ENCODE measurements at regions not wholly inside any gene's neighbourhood (a gene's known extent, or its start where the extent isn't known, plus 50 kb on each side); places are given as distances from the start of the nearest gene placed in this dataset.

DNA sequence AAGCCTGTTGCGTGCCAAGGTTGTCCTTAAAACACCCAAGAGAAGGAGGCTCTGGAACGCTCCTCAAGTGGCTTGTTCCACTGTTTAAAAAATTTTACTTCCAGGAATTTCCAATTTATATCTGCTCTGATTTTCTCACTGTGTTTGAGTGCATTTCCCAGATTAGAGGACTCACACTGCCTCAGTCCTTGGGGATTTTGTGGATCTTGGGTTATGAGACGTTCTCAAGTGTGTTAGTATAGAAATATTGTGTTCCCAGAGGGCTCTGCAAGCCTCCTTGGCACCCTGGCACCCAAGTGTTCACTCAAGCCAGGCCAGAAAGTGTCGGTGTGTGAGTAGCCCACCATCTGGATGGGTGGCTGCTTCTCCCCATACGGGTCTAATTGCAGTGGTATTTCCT is 192.2 kb downstream of the SNX10 start:
- ATAC-seq (no peak), DNase-seq (no peak)
- TF ChIP-seq, protein P1, sequence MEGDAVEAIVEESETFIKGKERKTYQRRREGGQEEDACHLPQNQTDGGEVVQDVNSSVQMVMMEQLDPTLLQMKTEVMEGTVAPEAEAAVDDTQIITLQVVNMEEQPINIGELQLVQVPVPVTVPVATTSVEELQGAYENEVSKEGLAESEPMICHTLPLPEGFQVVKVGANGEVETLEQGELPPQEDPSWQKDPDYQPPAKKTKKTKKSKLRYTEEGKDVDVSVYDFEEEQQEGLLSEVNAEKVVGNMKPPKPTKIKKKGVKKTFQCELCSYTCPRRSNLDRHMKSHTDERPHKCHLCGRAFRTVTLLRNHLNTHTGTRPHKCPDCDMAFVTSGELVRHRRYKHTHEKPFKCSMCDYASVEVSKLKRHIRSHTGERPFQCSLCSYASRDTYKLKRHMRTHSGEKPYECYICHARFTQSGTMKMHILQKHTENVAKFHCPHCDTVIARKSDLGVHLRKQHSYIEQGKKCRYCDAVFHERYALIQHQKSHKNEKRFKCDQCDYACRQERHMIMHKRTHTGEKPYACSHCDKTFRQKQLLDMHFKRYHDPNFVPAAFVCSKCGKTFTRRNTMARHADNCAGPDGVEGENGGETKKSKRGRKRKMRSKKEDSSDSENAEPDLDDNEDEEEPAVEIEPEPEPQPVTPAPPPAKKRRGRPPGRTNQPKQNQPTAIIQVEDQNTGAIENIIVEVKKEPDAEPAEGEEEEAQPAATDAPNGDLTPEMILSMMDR (IDR thresholded peaks at IDR 0.05) = no peak
- H3K4me3 ChIP-seq = no peak overlapping the region
- H3K36me3 ChIP-seq (ENCODE audit: low read depth) = no peaks in the 10 kb centered on the region
- no peaks in the 10 kb centered on the region for H3K9me3 ChIP-seq
- no peaks in the 10 kb centered on the region for H3K4me1 ChIP-seq (ENCODE audit: low read depth)
- intact Hi-C loops (cut with DNase I, micrococcal nuclease) = no loop called here

DNA sequence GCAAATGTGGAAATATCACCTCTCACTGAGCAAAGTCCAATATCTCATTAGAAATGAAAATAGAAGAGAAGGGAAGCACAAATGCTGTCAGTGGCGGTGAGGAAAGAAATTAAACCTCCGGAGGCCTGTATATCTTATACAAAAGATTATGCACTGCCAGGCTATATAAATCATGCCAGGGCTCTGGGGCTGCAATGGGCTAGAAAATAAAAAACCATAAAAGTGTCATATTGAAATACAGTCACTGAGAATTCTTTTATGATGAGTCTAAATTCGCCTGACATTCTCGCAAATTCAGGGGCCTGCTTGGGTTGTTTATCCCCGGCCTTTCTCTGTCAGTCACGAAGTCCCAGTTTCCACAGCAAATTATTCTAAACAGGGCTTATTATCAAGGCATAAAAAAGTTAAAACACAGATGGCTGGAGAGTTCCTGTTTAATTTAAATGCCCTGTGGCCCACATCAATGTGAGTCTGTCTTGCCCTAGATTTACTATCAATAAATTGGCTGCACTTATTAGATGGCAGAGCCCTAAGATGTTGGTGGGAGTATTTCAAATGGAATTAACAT is 193.8 kb downstream of the SNX10 start:
- Histone ChIP-seq H3K4me3 (no peak overlapping the region), H3K36me3 (ENCODE audit: low read depth) (no peaks in the 10 kb centered on the region), H3K9me3 (no peaks in the 10 kb centered on the region), H3K4me1 (ENCODE audit: low read depth) (no peaks in the 10 kb centered on the region)
- TF ChIP-seq, protein P1 (IDR thresholded peaks at IDR 0.05) = no peak
- intact Hi-C loops (cut with DNase I, micrococcal nuclease) = no loop called here
- DNase-seq (no peak), ATAC-seq (peak; percentile 18)

DNA sequence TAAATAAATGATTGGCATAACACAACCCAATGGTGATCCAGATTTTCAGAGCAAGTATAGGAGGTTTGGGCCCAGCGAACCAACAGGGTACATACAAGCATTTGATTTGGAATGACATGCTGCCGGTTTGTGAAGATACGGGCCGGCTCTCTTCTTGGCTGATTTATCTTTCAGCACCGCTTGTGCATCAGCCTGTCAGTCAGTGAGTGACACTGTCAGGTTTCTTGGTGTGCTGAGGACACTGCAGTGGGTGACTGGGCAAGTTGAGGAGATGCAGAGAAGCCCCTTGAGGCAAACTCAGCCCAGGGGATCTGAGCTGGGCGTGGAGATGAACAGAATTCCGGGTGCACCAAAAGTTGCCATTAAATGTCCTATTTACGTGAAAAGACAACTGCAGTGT is 194.5 kb downstream of the SNX10 start:
- TF ChIP-seq, protein P1 (IDR thresholded peaks at IDR 0.05) = no peak
- H3K4me3 ChIP-seq = no peak overlapping the region
- ATAC-seq (no peak), DNase-seq (no peak)
- no peaks in the 10 kb centered on the region for H3K36me3 ChIP-seq (ENCODE audit: low read depth)
- H3K9me3 ChIP-seq = no peaks in the 10 kb centered on the region
- intact Hi-C loops (cut with DNase I, micrococcal nuclease) = no loop called here
- peaks cover 4% of the 10 kb centered on the region for H3K4me1 ChIP-seq (ENCODE audit: low read depth)

DNA sequence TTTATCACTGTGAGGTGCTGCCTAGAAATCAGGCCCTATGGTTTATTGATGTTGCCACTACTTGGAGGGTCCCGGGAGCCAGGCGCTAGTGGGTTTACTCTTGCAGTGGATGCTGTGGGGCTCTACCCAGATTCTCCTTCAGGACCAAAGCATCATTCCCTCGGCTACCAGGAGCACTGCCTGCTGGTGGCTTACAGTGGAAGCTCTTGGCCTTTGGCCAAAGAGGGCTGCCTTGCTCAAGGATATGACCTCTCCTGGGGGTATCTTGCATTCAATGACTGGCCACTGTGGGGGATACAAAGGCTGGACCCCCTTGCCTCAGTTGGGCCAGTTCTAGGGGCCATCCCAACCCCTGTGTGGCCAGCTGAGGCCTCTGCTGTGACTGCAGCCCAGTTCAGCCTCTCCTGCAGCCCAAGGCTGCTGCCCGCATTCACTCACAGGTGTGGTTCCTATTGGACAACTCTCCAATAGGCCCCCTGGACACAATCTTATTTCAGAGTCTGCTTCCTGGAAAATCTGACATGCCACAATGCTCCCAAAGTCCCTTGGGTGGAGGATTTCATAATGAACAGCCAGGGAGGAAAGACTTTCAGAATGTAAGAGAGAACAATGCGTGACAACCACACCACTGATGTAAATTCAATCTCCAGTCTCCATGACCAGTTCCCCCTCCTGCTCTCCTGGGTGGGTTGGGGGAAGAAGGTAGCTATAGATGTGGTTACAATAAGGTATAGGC is 196.3 kb downstream of the SNX10 start:
- no peak for ATAC-seq
- no peak for DNase-seq
- Histone ChIP-seq H3K36me3 (ENCODE audit: low read depth) (no peaks in the 10 kb centered on the region), H3K9me3 (no peaks in the 10 kb centered on the region), H3K4me1 (ENCODE audit: low read depth) (peaks cover 10% of the 10 kb centered on the region), H3K4me3 (no peak overlapping the region)
- TF ChIP-seq, protein P1 (IDR thresholded peaks at IDR 0.05) = no peak
- intact Hi-C loops (cut with DNase I, micrococcal nuclease) = no loop called here

DNA sequence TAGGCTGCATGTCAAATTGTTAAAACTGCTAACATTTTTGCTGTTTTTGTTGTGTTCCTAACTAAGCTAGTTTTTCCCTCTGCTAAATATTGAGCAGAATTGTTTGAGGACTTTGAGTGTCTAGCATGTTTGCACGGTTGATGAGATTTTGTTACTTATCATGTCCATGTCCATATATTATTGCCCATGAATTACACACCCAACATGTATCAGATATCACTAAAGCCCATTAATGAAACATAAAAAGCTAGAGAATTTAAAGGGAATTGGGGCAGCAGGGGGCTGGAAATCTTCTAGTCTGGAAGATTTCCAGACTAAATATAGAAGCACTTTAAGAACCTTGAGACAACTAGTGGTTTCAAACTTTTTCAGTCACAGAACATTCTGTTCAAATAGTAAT is 197.7 kb downstream of the SNX10 start:
- Histone ChIP-seq H3K4me1 (ENCODE audit: low read depth) (peaks cover 10% of the 10 kb centered on the region), H3K4me3 (no peak overlapping the region), H3K36me3 (ENCODE audit: low read depth) (no peaks in the 10 kb centered on the region), H3K9me3 (no peaks in the 10 kb centered on the region)
- ATAC-seq = no peak
- TF ChIP-seq, protein P1 (IDR thresholded peaks at IDR 0.05) = no peak
- intact Hi-C loops (cut with DNase I, micrococcal nuclease) = no loop called here
- DNase-seq = no peak
